ENCODE measurements at regions not wholly inside any gene's neighbourhood (a gene's known extent, or its start where the extent isn't known, plus 50 kb on each side); places are given as distances from the start of the nearest gene placed in this dataset.
A peak's percentile ranks its signal among the peaks of the same experiment; 100 is the strongest.
"Not testable (repeated sequence)": the region's sequence is repeated elsewhere in the genome, so short reads cannot be mapped to it uniquely, and the experiment has no call there.

DNA sequence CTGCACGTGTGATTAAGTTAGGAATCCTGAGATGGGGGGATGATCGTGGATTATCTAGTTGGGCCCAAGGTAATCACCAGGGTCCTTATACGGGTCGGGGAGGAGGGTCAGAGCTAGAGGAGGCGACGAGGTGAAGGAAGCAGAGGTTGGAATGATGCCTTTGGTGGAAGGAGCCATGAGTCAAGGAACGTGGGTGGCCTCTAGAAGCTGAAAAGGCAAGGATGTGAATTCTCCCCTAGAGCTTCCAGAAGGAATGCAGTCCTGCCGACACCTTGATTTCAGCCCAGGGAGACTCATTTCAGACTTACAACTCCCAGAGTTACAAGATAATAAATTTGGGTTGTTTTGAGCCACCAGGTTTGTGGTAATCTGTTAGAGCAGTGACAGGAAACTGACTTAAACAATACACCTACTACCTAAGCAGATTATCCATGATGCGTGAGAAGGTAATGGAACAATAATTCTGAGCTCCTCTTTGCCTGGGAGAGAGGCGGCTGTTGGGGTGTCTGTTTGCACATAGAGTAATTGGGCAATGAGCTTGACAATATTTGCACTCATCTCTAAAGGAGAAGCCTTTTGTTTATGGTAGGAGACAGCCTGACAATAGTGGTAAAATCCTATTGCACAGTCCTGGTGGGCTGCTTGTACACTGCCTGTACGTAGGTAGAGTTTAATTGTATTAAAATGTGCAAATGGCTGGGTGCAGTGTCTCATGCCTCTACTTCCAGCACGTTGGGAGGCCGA is 129.3 kb upstream of the IER5L start:
- no peak for DNase-seq

- no peak for DNase-seq
Measured at GRCh38 chr9:129306318-129306973, 128.4 kb upstream of the IER5L start.

DNA sequence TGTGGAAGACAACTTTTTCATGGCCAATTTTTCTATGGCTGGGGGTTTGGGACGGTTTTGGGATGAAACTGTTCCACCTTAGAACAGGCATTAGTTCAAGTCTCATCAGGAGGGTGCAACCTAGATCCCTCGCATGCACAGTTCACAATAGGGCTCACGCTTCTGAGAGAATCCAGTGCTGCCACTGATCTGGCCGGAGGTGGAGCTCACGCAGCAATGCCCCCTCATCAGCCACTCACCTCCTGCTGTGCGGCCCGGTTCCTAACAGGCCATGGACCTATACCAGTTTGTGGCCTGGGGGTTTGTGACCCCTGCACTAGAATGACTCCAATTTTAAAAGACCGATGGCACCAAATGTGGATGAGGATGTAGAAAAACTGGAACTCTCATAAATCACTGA is 127.2 kb upstream of the IER5L start:
- no peak for DNase-seq

DNA sequence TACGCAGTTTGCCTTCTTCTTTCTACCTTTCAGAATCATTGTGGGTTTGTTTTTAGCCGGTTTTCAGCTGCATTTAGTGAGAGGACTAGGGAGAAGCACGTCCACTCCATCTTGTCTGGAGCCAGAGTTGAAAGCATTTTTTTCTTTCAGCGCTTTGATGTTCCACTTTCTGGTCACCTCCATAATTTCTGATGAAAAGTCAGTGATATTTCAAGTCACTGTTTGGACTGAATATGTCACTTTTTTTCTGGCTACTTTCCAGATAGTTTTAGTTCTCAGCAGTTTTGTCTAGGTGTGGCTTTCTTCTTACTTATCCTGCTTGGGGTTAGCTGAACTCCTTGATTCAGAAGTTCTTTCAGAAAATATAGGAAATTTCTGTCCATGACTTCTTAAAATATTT is 123.9 kb upstream of the IER5L start:
- no peak for DNase-seq

DNA sequence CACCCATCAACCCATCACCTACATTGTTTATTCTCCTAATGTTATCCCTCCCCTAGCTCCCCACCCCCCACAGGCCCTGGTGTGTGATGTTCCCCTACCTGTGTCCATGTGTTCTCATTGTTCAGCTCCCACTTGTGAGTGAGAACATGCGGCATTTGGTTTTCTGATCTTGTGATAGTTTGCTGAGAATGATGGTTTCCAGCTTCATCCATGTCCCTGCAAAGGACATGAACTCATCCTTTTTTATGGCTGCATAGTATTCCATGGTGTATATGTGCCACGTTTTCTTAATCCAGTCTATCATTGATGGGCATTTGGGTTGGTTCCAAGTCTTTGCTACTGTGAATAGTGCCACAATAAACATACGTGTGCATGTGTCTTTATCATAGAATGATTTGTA is 118.1 kb upstream of the IER5L start:
- not testable (repeated sequence) for DNase-seq

DNA sequence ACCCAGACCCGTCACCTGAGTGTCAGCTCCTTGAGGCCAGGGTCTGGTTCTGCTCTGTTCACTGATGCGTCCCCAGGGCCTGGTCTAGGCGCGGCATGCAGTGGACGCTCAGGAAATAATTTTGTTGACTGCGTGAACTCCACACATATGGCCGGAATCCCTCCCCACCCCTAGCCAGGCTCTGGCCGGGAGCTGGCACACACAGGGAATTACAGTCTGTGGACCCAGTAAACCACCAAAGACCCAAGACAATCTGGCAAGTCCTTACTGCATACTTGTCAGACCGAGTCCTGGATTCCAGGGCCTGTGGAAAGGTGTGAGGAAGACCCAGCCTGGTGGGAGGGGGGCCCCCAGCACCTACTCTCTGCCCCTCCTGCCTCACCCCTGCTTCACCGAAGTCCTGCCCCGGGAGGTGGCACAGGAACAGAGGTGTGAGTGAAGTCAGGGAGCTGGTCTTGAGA is 113.0 kb upstream of the IER5L start:
- DNase-seq, result no peak

- no peak for DNase-seq
Measured at GRCh38 chr9:129290606-129291005, 112.5 kb upstream of the IER5L start.

DNA sequence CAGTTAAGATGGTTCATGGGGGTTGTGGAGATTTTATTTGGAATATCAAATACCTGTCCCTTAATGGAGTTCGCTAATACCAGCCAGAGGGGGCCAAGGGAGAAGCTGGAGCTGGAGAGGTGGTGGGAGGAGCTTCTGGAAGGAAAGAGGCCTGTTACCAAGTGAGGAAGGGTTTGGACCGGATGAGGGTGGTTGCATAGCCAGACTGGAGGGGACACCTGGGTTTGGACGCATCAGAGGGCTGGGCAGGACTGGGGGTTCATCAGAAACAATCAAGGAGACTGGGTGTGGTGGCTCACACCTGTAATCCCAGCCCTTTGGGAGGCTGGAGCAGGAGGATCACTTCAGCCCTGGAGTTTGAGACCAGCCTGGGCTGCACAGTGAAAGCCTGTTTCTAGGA is 111.8 kb upstream of the IER5L start:
- no peak for DNase-seq

GRCh38 chr9:129289131-129289731 is 111.2 kb upstream of the IER5L start:
- DNase-seq, result no peak

GRCh38 chr9:129287619-129288305 is 109.7 kb upstream of the IER5L start:
- DNase-seq, result peak; percentile 20

DNA sequence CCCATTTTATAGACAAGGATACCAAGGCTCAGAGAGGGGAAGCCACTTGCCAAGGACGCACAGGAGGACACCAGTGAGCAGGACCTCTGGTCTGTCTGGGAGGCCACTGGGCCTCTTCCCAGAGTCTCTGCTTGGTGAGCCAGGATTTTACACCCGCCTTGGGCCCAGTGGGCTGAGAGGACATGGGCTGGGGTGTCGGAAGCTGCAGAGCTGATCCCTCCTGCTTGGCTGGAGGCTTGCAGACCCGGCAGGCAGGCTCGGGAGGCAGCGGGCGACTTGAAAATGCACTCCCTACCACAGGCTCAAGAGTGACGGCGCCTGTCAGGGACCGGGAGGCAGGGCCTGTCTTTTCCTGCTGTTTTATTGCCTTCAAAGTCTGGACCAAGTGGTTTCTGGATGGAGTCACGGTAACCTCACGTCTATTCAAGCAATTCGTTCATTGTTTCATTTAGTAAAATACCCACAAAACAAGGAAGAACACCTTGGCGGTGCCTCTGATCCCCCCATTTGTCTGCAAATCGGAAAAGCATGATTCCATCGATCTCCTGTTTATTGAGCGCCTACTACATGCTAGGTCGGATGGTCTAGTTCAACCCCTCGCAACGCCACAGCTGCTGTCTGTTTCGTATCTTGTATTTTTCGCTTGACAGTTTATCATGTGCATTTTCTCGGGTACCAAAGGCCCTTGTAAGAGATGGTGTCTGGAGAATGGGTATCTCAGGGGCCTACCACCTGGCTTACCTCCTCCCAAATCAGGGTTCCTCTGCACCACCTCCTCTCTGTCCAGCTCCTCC is 108.1 kb upstream of the IER5L start:
- DNase-seq, result no peak

- DNase-seq, result no peak
Measured at GRCh38 chr9:129285382-129285781, 107.3 kb upstream of the IER5L start.

GRCh38 chr9:129284607-129285291 is 106.7 kb upstream of the IER5L start:
- DNase-seq, result peak; percentile 61

GRCh38 chr9:129283705-129284606 is 105.9 kb upstream of the IER5L start:
- no peak for DNase-seq

DNA sequence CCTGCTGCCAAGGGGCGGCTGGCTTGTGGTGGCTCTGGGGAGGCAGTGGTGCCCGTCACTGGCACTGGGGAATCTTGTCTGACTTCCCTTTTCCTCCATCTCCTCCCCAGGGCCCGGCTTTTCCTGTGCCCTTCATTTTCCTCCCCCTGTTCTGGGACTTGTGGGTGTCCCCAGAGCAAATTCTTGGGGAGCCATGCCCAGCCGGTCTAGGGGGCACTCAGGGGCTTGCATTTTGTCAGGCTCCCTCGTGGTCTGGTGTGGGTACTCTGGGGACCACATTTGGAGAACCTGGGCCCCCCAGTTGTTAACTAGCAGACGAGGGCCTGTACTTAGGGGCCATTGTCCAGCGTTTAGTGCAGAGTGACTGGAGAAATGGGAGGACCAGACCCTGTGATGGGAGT is 105.2 kb upstream of the IER5L start:
- no peak for DNase-seq

DNA sequence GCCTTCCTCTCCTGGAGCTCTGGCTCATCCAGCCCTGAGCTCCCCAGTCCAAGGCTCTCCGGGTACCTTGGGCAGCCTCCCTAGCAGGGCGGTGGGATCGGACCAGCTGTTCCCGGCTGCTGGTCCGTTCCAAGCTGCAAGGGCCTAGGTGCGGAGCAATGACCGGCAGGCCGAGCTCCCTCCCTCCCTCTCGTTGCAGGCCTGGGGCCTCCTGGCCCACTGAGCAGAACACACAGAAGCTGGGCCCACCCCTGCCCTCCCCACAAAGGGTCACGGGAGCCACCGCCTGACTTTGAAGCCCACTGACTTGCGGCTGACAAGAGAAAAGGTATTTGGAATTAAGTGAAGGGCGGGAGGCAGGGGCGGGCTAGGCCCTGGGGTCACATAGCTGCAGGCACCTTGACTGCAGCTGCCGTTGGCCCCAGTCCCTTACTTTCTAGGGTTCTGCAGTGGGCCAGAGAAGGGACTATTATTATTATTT is 104.7 kb upstream of the IER5L start:
- no peak for DNase-seq

DNA sequence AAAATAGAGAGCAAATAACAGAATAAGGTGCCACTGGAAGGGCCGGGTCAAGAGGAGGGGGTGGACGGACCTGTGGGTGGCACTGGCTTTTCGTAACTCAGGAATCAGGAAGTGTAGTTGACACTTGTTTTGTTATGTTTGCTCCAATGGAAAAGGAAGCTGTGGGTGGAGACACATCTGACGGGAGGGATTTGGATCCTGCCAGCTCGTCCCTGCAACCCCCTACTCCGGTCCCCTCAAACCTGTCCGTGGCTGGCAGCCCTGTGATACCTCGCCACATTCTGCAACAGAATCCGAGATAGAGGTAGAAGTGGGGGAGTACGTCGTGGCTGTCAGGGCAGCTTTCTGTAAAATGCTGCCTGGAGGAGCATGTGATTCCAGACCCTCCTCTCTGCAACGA is 104.2 kb upstream of the IER5L start:
- no peak for DNase-seq

GRCh38 chr9:129281506-129282145 is 103.6 kb upstream of the IER5L start:
- no peak for DNase-seq

- no peak for DNase-seq
Measured at GRCh38 chr9:129280623-129281271, 102.7 kb upstream of the IER5L start.

- DNase-seq, result no peak
Measured at GRCh38 chr9:129280236-129280622, 102.2 kb upstream of the IER5L start.
